HG03520 (cell line): ENCODE measurements at regions not wholly inside any gene's neighbourhood (a gene's known extent, or its start where the extent isn't known, plus 50 kb on each side); places are given as distances from the start of the nearest gene placed in this dataset.
"Not testable (repeated sequence)": the region's sequence is repeated elsewhere in the genome, so short reads cannot be mapped to it uniquely, and the experiment has no call there.

Experiments
- ATAC-seq: cut with Tn5 transposase; IDR thresholded peaks from one replicate; pipeline ENCODE4 v1.9.1; 2021; ENCODE audit warnings: mild to moderate bottlenecking, moderate library complexity; ENCODE audit not compliant: unreplicated experiment

DNA sequence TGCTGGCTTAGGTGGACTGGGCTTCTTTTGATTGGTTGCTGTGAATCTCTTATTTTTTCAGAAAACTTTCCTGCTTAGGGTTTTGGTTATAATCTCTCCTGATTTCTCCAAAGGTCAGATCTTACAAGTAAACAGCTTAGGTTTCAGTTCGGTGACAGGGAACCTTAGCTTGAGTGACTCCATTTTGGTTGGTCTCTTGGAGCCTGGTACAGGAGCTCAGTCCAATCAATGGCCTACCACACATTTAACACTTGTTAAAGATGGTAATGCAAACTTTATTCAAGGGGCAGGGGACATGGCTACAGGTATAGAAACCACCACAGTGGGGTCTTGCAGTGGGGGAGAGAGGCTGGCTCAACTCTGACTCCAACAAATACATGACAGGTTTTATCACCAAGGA is 180.9 kb upstream of the THBS1 start:
- no peak for ATAC-seq

- ATAC-seq = no peak
These were observed 179.9 kb upstream of the THBS1 start for GRCh38 chr15:39400821-39401550.

DNA sequence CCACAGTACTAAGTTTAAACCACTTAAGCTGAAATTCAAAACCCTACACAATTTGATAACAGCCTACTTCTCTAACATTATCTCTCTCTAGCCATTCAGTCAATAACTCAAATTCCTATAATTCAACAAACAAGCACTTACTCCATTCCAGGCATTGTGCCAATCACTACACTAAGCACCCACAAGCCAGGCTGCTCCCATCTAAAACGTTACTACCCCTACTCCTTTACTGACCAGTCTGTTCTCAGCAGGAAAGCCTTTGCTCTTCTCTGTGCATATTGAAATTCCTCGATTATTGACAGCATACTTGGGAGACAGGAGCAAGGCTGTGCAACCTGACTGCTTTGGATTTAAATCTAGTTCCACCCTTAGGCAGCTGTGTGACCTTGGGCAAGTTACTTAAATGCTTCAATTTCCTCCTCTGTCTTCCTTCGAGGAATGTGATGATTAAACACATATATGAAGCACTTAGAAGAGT is 177.2 kb upstream of the THBS1 start:
- no peak for ATAC-seq

DNA sequence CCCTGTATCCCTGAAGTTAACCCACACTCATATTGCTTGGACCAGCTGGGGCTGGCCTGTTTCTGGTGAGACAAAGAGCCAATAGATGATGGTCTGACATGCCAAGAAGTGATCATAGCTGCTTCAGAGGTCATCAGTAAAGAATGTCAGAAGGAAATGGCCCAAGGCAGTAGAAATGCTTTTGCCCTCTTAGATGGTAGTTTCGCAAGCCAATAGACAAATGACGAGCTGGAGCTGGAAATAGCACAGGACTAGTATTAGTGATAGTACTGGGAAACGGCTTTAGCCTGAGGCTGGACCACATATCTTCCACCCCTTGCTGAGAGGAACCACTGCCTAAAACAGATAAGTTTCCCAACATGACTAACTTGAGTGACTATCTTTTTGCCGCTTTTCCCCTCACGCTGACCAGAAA is 176.1 kb upstream of the THBS1 start:
- ATAC-seq = no peak

GRCh38 chr15:39406485-39406884 is 174.4 kb upstream of the THBS1 start:
- peak; percentile 75 for ATAC-seq

- no peak for ATAC-seq
These were observed 173.8 kb upstream of the THBS1 start for GRCh38 chr15:39407116-39407515.

DNA sequence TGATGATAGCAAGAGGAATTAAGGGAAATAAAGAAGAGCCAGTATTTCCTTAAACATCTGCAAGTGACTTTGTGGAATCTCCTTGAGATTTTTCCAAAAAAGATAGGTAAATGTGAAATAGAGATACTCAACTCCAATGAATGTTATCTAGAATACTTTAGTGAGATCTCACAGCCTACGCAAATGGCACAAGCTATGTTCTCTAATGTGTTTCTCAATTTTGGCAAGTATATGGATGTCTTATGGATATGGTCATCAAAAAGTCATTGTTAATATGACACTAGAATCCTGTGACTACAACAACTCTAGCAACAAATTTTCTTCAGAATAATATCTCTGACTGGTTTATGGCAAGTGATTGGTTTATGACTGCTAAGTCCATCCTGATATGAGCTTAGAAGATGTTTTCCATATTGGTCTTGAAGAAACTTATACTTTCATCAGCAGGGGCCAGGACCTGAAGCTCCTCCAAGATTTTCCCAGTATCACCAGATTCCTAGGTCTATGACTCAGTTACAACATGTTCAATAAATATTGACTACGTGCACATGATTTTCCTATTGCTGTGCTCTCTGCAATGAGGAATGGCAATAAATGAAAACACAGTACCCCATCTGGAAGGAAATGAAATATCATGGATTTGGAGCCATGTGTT is 170.9 kb upstream of the THBS1 start:
- ATAC-seq = no peak

GRCh38 chr15:39411102-39411989 is 169.5 kb upstream of the THBS1 start:
- ATAC-seq = peak; percentile 84

DNA sequence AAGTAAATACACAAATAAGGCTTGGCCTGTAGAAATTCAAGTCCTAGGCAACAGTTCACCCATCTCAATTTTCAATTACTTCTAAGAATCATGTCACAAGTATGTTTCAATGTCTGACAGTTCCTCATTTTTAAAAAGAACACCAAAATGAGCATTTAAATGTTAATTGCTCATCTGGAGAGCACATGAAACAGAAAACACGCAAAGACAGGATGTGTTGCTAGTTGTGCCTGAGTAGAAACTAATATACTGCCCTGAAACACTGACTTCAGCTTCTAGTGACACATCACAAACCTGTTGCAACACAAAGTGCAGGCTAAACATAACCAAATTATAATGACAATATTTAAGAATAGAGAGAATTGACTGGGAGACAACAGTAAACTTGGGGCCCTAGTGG is 167.3 kb upstream of the THBS1 start:
- ATAC-seq = peak; percentile 63

GRCh38 chr15:39414201-39414600 is 166.7 kb upstream of the THBS1 start:
- no peak for ATAC-seq

GRCh38 chr15:39415634-39416033 is 165.2 kb upstream of the THBS1 start:
- no peak for ATAC-seq

- ATAC-seq = no peak
These were observed 164.6 kb upstream of the THBS1 start for GRCh38 chr15:39416258-39416657.

DNA sequence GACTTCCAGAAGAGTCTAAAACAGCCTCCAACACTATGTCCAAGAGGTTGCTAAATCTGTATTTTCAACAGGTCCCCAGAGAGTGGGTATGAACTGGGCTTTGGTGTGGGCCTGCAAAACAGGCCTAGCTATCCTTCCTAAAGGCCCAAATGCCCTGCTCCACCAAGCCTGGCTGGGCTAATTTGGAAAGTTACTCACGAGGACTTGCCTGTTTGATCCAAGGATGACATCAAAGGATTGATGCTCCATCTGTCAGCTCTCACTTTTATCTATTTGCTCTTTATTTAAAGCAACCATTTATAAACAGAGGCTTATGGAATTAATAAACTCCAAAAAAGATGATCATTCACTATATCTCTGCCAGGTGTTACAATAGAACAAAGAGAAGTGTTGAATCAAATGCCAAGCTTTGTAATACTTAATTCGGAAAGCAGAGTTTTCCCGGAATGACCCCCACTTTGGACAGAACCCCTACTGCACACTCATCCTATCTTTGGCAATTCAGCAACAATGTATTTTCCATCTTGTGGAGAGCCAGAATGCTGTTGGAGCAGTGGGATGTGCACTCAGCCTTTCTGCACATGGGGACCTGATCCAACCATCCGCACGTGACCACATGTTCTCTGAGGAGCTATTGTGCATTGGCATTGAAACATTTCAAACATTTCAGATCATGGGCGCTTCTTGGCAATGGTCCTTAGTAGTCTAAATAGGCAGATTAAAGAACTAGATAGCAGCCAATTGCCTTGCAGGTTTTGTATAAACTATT is 163.3 kb upstream of the THBS1 start:
- ATAC-seq = no peak

DNA sequence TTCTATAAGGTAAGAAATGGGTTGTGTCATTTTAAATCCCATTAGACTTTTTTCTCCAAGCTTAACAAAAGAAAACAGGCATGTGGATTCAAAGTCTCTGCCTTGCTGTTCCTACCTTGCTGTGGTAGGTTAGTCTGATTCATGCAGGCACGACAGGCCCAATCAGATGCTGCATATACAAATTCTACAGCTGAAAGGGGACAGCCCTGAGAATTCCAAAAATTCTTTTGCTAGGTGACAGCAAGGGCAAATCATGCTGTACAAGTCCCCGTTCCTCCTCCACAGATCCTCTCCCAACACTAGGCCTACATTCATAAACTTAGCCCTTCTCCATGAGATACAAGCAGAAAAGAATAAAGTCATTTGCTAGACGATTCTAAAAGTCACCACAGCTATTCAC is 161.2 kb upstream of the THBS1 start:
- ATAC-seq = no peak

DNA sequence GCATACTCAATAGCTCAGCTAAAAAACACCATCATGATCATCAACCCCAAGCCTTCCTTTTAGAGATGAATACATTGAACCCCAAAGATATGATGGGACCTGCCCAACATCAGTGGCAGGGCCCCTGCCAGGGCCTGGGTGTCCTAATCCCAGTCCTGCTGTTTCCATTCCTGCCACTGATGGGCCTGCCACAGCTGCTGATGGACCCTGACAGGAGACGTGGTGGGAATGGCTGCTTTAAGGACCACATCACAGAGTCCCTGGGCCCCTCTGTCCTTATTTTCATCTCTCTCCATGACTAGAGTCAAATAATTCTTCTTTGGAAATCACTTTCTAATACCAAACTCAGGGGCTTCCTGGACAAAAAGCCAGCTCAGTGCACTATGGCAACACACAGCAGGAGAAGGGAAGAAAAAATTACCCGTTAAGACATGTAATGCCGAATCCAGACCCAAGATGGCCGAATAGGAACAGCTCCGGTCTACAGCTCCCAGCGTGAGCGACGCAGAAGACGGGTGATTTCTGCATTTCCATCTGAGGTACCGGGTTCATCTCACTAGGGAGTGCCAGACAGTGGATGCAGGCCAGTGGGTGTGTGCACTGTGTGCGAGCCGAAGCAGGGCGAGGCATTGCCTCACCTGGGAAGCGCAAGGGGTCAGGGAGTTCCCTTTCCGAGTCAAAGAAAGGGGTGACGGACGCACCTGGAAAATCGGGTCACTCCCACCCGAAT is 160.6 kb upstream of the THBS1 start:
- not testable (repeated sequence) for ATAC-seq

DNA sequence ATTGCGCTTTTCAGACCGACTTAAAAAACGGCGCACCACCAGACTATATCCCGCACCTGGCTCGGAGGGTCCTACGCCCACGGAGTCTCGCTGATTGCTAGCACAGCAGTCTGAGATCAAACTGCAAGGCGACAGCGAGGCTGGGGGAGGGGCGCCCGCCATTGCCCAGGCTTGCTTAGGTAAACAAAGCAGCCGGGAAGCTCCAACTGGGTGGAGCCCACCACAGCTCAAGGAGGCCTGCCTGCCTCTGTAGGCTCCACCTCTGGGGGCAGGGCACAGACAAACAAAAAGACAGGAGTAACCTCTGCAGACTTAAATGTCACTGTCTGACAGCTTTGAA is 160.1 kb upstream of the THBS1 start:
- ATAC-seq = not testable (repeated sequence)

GRCh38 chr15:39426552-39427532 is 154.0 kb upstream of the THBS1 start:
- peak; percentile 74 for ATAC-seq

GRCh38 chr15:39427705-39428104 is 153.2 kb upstream of the THBS1 start:
- no peak for ATAC-seq

DNA sequence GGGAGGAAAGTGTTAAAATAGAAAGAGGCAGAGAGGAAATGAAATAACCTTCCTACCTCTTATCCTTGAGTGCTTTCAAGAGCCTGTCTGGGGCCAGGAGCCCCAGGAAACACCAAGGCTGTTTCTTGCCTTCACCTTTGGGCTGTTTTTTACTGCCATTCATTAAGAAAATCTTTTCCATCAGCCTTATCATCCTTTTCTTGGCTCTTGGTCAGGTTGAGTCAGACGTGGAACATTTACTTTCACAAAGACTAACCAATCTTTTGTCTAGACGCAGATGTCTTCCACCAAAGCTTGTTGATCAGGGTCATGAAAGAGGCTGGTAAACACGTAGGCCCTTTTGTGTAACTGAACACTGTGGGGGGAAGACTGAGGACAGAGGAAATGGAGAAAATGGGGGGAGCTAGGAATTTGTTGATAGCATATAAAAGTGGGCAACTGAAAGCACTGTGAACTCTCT is 151.0 kb upstream of the THBS1 start:
- peak; percentile 47 for ATAC-seq
